K562 (cell line): ENCODE measurements at regions not wholly inside any gene's neighbourhood (a gene's known extent, or its start where the extent isn't known, plus 50 kb on each side); places are given as distances from the start of the nearest gene placed in this dataset.

ENCODE experiments used
- ATAC-seq: fragments of 200-7000 bp; cut with Tn5 transposase; 3 replicates; pipeline ENCODE4 v1.9.1; 2020; ENCODE audit warnings: moderate library complexity
- BruUV-seq: library from RNA; stranded (reverse); fragments of 400-500 nt; replicated peaks from 2 replicates; lab custom pipeline; 2021; lab: Mats Ljungman, UMichigan
- CTCF ChIA-PET: fragments of 300-600 bp; formaldehyde crosslinking; extraction: SDS; loops from one replicate; lab custom pipeline; 2021; ENCODE audit warnings: low intra/inter-chr PET ratio; lab: Yijun Ruan, JAX
- POLR2A ChIA-PET: fragments of 300-600, 350-650 bp; sonication (Branson Sonifier 250); formaldehyde crosslinking; extraction: SDS; loops from one replicate; lab custom pipeline; 2021; ENCODE audit warnings: antibody characterized with exemption, inconsistent platforms; lab: Yijun Ruan, JAX
- DNase-seq, 4 experiments: peaks; one replicate each; pipeline versions ENCODE4 v3.0.0 to v3.0.0-alpha.2; 2011 to 2018; ENCODE audit warnings: low spot score in 3 of 4, mixed read lengths in 3 of 4; ENCODE audit errors: extremely low read depth in 1 of 4
- FAIRE-seq: peaks from 2 replicates; lab custom pipeline; 2011; peaks lifted over from hg19 to GRCh38; lab: Jason Lieb, UNC
- H2AFZ ChIP-seq: 2 replicates; pipeline ENCODE4 v1.6.0; 2011; ENCODE audit warnings: low read depth, low read length, control low read depth, inconsistent platforms
- H3K27ac ChIP-seq: fragments of 200-600 bp; 3 replicates; pipeline ENCODE4 v1.8.0; 2011; ENCODE audit warnings: low read depth, mild to moderate bottlenecking, control low read depth, inconsistent platforms, low read length, moderate library complexity, mixed read lengths; ENCODE audit errors: extremely low read depth
- H3K27me3 ChIP-seq, 2 experiments: fragments of 300-600 bp in 1 of 2; 2 replicates in 1 of 2; 3 replicates in 1 of 2; pipeline versions ENCODE4 v1.6.0 to v1.8.0; 2011; ENCODE audit warnings: inconsistent platforms in 2 of 2, low read length in 2 of 2, mild to moderate bottlenecking in 1 of 2, mixed read lengths in 1 of 2, moderate library complexity in 1 of 2; ENCODE audit not compliant: control insufficient read depth in 2 of 2, insufficient read depth in 2 of 2
- H3K36me3 ChIP-seq: fragments of 300-600 bp; 3 replicates; pipeline ENCODE4 v1.8.0; 2011; ENCODE audit warnings: mild to moderate bottlenecking, low read length, inconsistent platforms; ENCODE audit not compliant: control insufficient read depth, insufficient read depth
- H3K4me1 ChIP-seq, 2 experiments: fragments of 200-600 bp in 1 of 2; replicated peaks in 1 of 2; 2 replicates in 1 of 2; 3 replicates in 1 of 2; pipeline versions ENCODE4 v1.5.1 to v1.8.0; 2011; ENCODE audit warnings: inconsistent platforms in 2 of 2, low read length in 2 of 2, mild to moderate bottlenecking in 1 of 2, mixed read lengths in 1 of 2, moderate library complexity in 1 of 2; ENCODE audit not compliant: control insufficient read depth in 2 of 2, insufficient read depth in 2 of 2
- H3K4me2 ChIP-seq: 2 replicates; pipeline ENCODE4 v1.6.1; 2011; ENCODE audit warnings: low read length, control low read depth, inconsistent platforms, mixed read lengths; ENCODE audit not compliant: insufficient read depth
- H3K4me3 ChIP-seq: fragments of 200-600 bp; sonication (generic), shearing (Covaris generic); 2 replicates; pipeline ENCODE4 v1.5.1; 2016; ENCODE audit warnings: control low read depth, inconsistent platforms
- H3K79me2 ChIP-seq: fragments of 200-600 bp; 3 replicates; pipeline ENCODE4 v1.8.0; 2011; ENCODE audit warnings: low read length, inconsistent platforms; ENCODE audit not compliant: control insufficient read depth, insufficient read depth
- H3K9ac ChIP-seq, 2 experiments: 2 replicates each; pipeline versions ENCODE4 v1.6.0 to v1.6.1; 2011; ENCODE audit warnings: low read depth in 2 of 2, low read length in 2 of 2, control low read depth in 1 of 2, inconsistent platforms in 1 of 2, mild to moderate bottlenecking in 1 of 2, mixed read lengths in 1 of 2; ENCODE audit not compliant: insufficient read depth in 1 of 2
- H3K9me1 ChIP-seq: one replicate; pipeline ENCODE4 v1.6.0; 2011; ENCODE audit warnings: inconsistent platforms, mild to moderate bottlenecking, low read length, moderate library complexity; ENCODE audit not compliant: control insufficient read depth, insufficient read depth
- H3K9me3 ChIP-seq: replicated peaks from 2 replicates; pipeline ENCODE4 v1.5.1; 2011; ENCODE audit warnings: low read depth, low read length, inconsistent platforms; ENCODE audit not compliant: control insufficient read depth, insufficient read depth
- H4K20me1 ChIP-seq: replicated peaks from 2 replicates; pipeline ENCODE4 v1.6.1; 2011; ENCODE audit warnings: low read length, inconsistent platforms, mixed read lengths; ENCODE audit not compliant: control insufficient read depth, insufficient read depth
- BMI1 ChIP-seq: fragments of 150-350 bp; IDR thresholded peaks from 2 replicates; pipeline ENCODE4 v1.6.1; 2014; ENCODE audit warnings: low read length
- HMG20B ChIP-seq: fragments of 250-450 bp; sonication (Bioruptor Pico); IDR thresholded peaks from 2 replicates; pipeline ENCODE4 v1.5.0; 2021; ENCODE audit warnings: mild to moderate bottlenecking
- HOMEZ ChIP-seq: fragments of 250-450 bp; sonication (Bioruptor Pico); IDR thresholded peaks from 2 replicates; pipeline ENCODE4 v1.4.0; 2020; ENCODE audit warnings: mild to moderate bottlenecking, moderate library complexity
- KLF1 ChIP-seq: fragments of 450-650 bp; IDR thresholded peaks from 2 replicates; pipeline ENCODE4 v1.6.1; 2016; ENCODE audit warnings: missing genetic modification characterization, missing compliant biosample characterization
- PHF8 ChIP-seq: fragments of 200-600 bp; sonication (generic); IDR thresholded peaks from 2 replicates; pipeline ENCODE4 v1.6.1; 2012; ENCODE audit warnings: mixed run types, mild to moderate bottlenecking, inconsistent platforms, low read length, moderate library complexity, borderline replicate concordance
- RFX1 ChIP-seq: fragments of 450-650 bp; IDR thresholded peaks from 2 replicates; pipeline ENCODE4 v1.6.1; 2016; ENCODE audit warnings: mild to moderate bottlenecking, moderate library complexity
- SMAD4 ChIP-seq: fragments of 250-450 bp; sonication (Bioruptor Pico); conservative IDR thresholded peaks from 2 replicates; pipeline ENCODE4 v1.8.0; 2021; ENCODE audit warnings: inconsistent platforms, mild to moderate bottlenecking, moderate library complexity
- TOE1 ChIP-seq, 2 experiments: fragments of 450-650 bp in 1 of 2; sonication (generic) in 1 of 2; formaldehyde crosslinking in 1 of 2; IDR thresholded peaks; 2 replicates each; pipeline versions ENCODE4 v1.7.1 to v1.8.0; 2016 to 2022; ENCODE audit warnings: borderline replicate concordance in 2 of 2, mild to moderate bottlenecking in 2 of 2, antibody characterized with exemption in 1 of 2, inconsistent platforms in 1 of 2, low read depth in 1 of 2, missing genetic modification reagents in 1 of 2, moderate library complexity in 1 of 2
- WHSC1 ChIP-seq: IDR thresholded peaks from one replicate; pipeline ENCODE4 v1.6.1; 2012; ENCODE audit warnings: low read length, control low read depth, inconsistent platforms
- XRCC4 ChIP-seq: IDR thresholded peaks from one replicate; pipeline ENCODE4 v1.6.1; 2011; ENCODE audit not compliant: insufficient read depth, insufficient read length; ENCODE audit errors: extremely low read depth
- ZNF140 ChIP-seq: fragments of 250-450 bp; sonication (Bioruptor Pico); IDR thresholded peaks from 2 replicates; pipeline ENCODE4 v1.8.0; 2021; ENCODE audit warnings: moderate library complexity, mild to moderate bottlenecking, inconsistent platforms
- ZNF24 ChIP-seq: fragments of 450-650 bp; IDR thresholded peaks from 2 replicates; pipeline ENCODE4 v1.6.1; 2016
- ZNF311 ChIP-seq: fragments of 250-450 bp; sonication (Bioruptor Pico); IDR thresholded peaks from 2 replicates; pipeline ENCODE4 v1.4.0; 2020; ENCODE audit warnings: mild to moderate bottlenecking, moderate library complexity
- ZNF592 ChIP-seq: fragments of 450-650 bp; IDR thresholded peaks from 2 replicates; pipeline ENCODE4 v1.6.1; 2017; ENCODE audit warnings: antibody characterized with exemption, mild to moderate bottlenecking
- ZNF778 ChIP-seq: fragments of 450-650 bp; formaldehyde crosslinking; IDR thresholded peaks from 2 replicates; pipeline ENCODE4 v1.4.0; 2020; ENCODE audit warnings: mild to moderate bottlenecking, moderate library complexity
- WGBS: fragments of 100-300 bp; shearing (Covaris generic); methylation state at CpG from one replicate; pipeline ENCODE4 v1.1.6; 2016; ENCODE audit warnings: low coverage, mixed read lengths; ENCODE audit not compliant: insufficient coverage; ENCODE audit errors: missing lambda C conversion rate; 5-methylcytosine and 5-hydroxymethylcytosine counted together
- in situ Hi-C: fragments of 300-500 bp; cut with MboI; formaldehyde crosslinking; loops from 4 replicates; pipeline ENCODE4 v1.15.0; 2018; ENCODE audit warnings: inconsistent platforms, mixed read lengths
- intact Hi-C: fragments of 100-400 bp; cut with micrococcal nuclease; formaldehyde crosslinking; loops from 2 replicates; pipeline ENCODE4 v1.14.2; 2022

GRCh38 chr20:11698124-11698523, 219.6 kb upstream of the BTBD3 start (continued):
- no peak for TF ChIP-seq ZNF778 (CRISPR knock-in tag)
- TF ChIP-seq XRCC4 = no peak

GRCh38 chr20:11700831-11701230, 216.9 kb upstream of the BTBD3 start:
- in situ Hi-C loops (no loop called here), intact Hi-C loops (no loop called here)
- Histone ChIP-seq H3K27me3 (no peaks in the 10 kb centered on the region), H3K9ac (no peak overlapping the region), H3K4me3 (no peak overlapping the region), H3K4me2 (no peak overlapping the region), H3K9me1 (no peaks in the 10 kb centered on the region), H4K20me1 (no peaks in the 10 kb centered on the region), H3K27ac (no peak overlapping the region), H2AFZ (no peak overlapping the region), H3K79me2 (no peaks in the 10 kb centered on the region), H3K36me3 (no peaks in the 10 kb centered on the region), H3K4me1 (no peaks in the 10 kb centered on the region), H3K9me3 (no peaks in the 10 kb centered on the region)
- ATAC-seq (no peak), FAIRE-seq (no peak), DNase-seq (no peak)
- WGBS = 2% methylated on average over 5 of the region's 5 CpGs
- POLR2A ChIA-PET = no interaction called here
- CTCF ChIA-PET = no interaction called here
- BruUV-seq = no TSS peak
- TF ChIP-seq HOMEZ (no peak), SMAD4 (CRISPR knock-in tag) (no peak), WHSC1 (no peak), HMG20B (CRISPR knock-in tag) (no peak), ZNF140 (no peak), BMI1 (no peak), RFX1 (no peak), KLF1 (tag) (no peak), ZNF311 (CRISPR knock-in tag) (no peak), PHF8 (no peak), TOE1 (IDR thresholded peaks at IDR 0.05; ENCODE audit: borderline replicate concordance) (no peak), TOE1 (CRISPR knock-in tag; IDR thresholded peaks at IDR 0.05; ENCODE audit: borderline replicate concordance, low read depth) (no peak), ZNF592 (no peak), ZNF24 (no peak)
